Osteocyte (in vitro differentiated cells): ENCODE measurements at regions not wholly inside any gene's neighbourhood (a gene's known extent, or its start where the extent isn't known, plus 50 kb on each side); places are given as distances from the start of the nearest gene placed in this dataset.

Experiments
- DNase-seq: peaks from one replicate; pipeline ENCODE4 v3.0.0; 2021; ENCODE audit warnings: mixed read lengths; ENCODE audit not compliant: unreplicated experiment; ENCODE audit errors: extremely low spot score
- H3K27ac Mint-ChIP-seq: one replicate; pipeline ENCODE4 v1.8.0; 2021; ENCODE audit warnings: mild to moderate bottlenecking, mixed read lengths; ENCODE audit not compliant: unreplicated experiment
- H3K27me3 Mint-ChIP-seq: one replicate; pipeline ENCODE4 v1.8.0; 2021; ENCODE audit warnings: mixed read lengths; ENCODE audit not compliant: unreplicated experiment
- H3K36me3 Mint-ChIP-seq: one replicate; pipeline ENCODE4 v1.8.0; 2021; ENCODE audit warnings: mixed read lengths; ENCODE audit not compliant: unreplicated experiment
- H3K4me1 Mint-ChIP-seq: one replicate; pipeline ENCODE4 v1.8.0; 2021; ENCODE audit warnings: mixed read lengths; ENCODE audit not compliant: unreplicated experiment
- H3K4me3 Mint-ChIP-seq: one replicate; pipeline ENCODE4 v1.8.0; 2021; ENCODE audit warnings: mild to moderate bottlenecking, moderate library complexity, mixed read lengths; ENCODE audit not compliant: unreplicated experiment
- H3K9me3 Mint-ChIP-seq: one replicate; pipeline ENCODE4 v1.8.0; 2021; ENCODE audit warnings: mixed read lengths; ENCODE audit not compliant: unreplicated experiment
- TF ChIP-seq, protein P1 (sequence below): fragments of 200-600 bp; sonication (generic); IDR thresholded peaks from 2 replicates; pipeline ENCODE4 v1.5.0; 2021; ENCODE audit warnings: antibody characterized with exemption, mild to moderate bottlenecking, moderate library complexity

DNA sequence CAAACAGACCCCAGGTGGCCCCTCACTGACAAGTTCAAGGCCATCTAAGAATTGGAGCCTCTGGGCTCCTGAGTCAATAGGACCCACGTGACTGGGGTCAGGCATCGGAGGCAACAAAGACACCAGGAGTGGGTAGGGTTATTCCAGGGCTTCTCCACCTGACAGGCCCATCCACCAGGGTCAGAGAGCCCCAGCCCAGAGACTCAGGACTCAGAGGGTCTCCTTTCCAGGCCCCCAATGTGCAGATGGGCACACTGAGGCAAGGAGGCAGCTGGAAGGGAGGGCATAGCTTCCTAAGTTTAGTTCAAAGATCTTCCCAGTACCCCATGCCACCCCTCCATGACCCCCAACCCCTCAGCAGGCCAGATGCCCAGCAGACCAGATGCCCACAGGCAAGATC, 388.6 kb downstream of the MATN1 start:
- no peaks in the 10 kb centered on the region for H3K36me3 Mint-ChIP-seq
- no peaks in the 10 kb centered on the region for H3K27me3 Mint-ChIP-seq
- TF ChIP-seq, protein P1, sequence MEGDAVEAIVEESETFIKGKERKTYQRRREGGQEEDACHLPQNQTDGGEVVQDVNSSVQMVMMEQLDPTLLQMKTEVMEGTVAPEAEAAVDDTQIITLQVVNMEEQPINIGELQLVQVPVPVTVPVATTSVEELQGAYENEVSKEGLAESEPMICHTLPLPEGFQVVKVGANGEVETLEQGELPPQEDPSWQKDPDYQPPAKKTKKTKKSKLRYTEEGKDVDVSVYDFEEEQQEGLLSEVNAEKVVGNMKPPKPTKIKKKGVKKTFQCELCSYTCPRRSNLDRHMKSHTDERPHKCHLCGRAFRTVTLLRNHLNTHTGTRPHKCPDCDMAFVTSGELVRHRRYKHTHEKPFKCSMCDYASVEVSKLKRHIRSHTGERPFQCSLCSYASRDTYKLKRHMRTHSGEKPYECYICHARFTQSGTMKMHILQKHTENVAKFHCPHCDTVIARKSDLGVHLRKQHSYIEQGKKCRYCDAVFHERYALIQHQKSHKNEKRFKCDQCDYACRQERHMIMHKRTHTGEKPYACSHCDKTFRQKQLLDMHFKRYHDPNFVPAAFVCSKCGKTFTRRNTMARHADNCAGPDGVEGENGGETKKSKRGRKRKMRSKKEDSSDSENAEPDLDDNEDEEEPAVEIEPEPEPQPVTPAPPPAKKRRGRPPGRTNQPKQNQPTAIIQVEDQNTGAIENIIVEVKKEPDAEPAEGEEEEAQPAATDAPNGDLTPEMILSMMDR, result no peak
- H3K27ac Mint-ChIP-seq, result no peak overlapping the region
- no peaks in the 10 kb centered on the region for H3K9me3 Mint-ChIP-seq
- no peaks in the 10 kb centered on the region for H3K4me1 Mint-ChIP-seq
- no peak overlapping the region for H3K4me3 Mint-ChIP-seq
- no peak for DNase-seq

DNA sequence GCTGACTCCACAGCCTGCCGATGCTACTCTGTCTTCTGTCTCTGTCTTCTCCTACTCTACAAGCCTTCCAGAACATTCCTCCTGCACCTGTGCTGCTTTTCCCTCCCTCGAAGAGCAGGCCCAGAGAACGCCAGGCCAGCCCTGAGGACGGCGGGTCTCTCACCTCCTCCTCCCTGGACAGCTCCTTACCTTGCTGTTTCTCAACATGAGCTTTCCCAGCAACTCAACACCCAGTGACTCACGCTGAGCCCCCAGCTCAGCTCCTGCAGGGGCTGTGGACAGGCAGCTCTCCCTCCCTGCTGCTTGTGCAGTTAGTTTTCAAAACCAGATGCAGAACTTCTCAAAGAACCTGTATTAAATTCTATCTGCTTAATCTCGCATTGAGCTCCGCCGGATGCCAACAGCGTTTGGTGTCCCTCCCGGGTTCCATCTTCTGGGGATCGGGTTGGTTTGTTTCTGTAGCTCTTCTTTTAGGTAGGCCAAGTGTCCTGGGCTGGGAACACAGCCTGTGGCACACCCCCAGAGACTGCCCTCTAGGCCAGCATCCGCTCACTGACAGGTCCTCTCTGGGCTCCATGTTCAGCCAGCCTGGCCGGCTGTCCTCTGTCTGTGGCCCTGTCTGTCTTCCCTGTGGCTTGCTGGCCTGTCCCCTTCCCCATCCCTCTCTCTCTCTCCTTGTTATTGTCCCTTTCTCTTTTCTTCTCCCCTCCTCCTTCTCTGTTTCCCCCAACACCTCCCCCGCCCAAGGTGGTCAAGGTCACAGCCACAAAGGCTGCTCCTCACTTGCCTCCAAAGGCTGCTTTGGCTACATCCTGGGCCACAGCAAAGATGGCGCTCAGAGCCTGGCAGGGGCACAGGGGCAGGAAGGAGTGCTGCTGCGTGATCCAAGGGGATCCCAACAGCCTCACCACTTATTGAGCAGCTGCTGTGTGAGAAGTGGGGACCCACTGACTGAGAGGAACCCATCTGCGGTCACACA, 391.0 kb downstream of the MATN1 start:
- Mint-ChIP-seq H3K4me3 (no peak overlapping the region), H3K4me1 (no peaks in the 10 kb centered on the region), H3K27me3 (no peaks in the 10 kb centered on the region), H3K9me3 (no peaks in the 10 kb centered on the region), H3K27ac (no peak overlapping the region), H3K36me3 (no peaks in the 10 kb centered on the region)
- no peak for DNase-seq
- TF ChIP-seq, protein P1, result no peak

DNA sequence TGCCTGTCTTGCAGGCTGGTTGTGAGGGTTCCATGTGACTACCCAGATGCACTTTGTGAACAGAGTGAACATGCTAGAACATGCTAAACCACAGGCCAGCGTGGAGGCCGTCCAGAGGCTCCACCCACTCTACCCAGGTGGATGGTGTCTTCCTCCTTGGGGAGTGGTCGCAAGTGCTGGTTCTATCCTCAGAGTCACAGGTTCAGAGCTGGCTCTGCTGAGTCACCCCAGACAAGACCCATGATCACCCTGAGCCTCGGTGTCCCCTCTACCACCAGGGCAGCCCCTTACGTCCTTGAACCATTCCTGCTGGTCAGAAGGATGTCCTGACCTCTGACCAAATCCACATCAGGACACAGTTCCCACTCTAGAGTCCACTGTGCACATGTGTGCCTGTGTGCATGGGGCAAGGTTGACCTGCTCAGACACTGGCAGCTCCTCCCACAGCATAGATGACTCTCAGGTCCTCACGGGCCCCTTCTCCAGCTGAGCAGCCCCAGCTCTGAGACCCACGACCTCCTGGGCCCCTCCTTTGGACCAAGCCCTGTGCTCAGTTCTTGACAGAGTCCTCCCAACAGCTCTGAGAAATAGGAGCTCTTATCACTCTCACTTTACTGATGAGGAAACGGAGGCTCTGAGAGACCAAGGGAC, 391.8 kb downstream of the MATN1 start:
- no peaks in the 10 kb centered on the region for H3K4me1 Mint-ChIP-seq
- H3K27me3 Mint-ChIP-seq, result no peaks in the 10 kb centered on the region
- TF ChIP-seq, protein P1, result no peak

DNA sequence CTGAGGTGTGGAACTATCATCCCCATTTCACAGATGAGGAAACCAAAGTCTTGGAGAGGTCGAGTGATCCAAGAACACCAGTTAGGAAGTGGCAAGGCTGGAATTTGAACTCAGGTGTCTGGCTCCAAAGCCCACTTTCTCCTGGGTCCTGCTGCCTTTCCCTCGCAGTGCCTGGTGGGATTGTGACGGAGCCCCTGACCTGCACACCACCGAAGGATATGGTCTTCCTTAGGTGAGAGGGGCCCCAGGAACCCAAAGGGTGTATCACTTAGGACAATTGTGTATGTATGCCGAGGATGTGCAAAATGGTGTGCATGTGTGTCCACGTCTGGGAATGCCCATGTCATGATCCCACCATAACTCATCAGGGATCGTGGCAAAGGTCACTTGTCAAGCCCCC, 392.7 kb downstream of the MATN1 start:
- no peaks in the 10 kb centered on the region for H3K4me1 Mint-ChIP-seq
- no peak overlapping the region for H3K27ac Mint-ChIP-seq
- TF ChIP-seq, protein P1, result no peak
- no peak overlapping the region for H3K4me3 Mint-ChIP-seq
- H3K36me3 Mint-ChIP-seq, result no peaks in the 10 kb centered on the region
- no peaks in the 10 kb centered on the region for H3K27me3 Mint-ChIP-seq
- no peak for DNase-seq
- H3K9me3 Mint-ChIP-seq, result no peaks in the 10 kb centered on the region

More for the DNA sequence above, 391.8 kb downstream of the MATN1 start:
- Mint-ChIP-seq H3K4me3 (no peak overlapping the region), H3K9me3 (no peaks in the 10 kb centered on the region), H3K36me3 (no peaks in the 10 kb centered on the region), H3K27ac (no peak overlapping the region)
- DNase-seq, result no peak
